HepG2 (cell line): ENCODE measurements at regions not wholly inside any gene's neighbourhood (a gene's known extent, or its start where the extent isn't known, plus 50 kb on each side); places are given as distances from the start of the nearest gene placed in this dataset.

ENCODE experiments used
- ATAC-seq: fragments of 200-7000 bp; cut with Tn5 transposase; 3 replicates; pipeline ENCODE4 v1.9.1; 2020; ENCODE audit warnings: mild to moderate bottlenecking, moderate library complexity
- BruUV-seq: library from RNA; stranded (reverse); fragments of 400-500 nt; replicated peaks from 2 replicates; lab custom pipeline; 2021; lab: Mats Ljungman, UMichigan
- CTCF ChIA-PET: fragments of 300-600 bp; formaldehyde crosslinking; extraction: SDS; loops from one replicate; lab custom pipeline; 2021; ENCODE audit warnings: low total read pairs, inconsistent platforms, low intra/inter-chr PET ratio; lab: Yijun Ruan, JAX
- POLR2A ChIA-PET: fragments of 350-600 bp; sonication (Branson Sonifier 250); formaldehyde crosslinking; loops from one replicate; lab custom pipeline; 2020; ENCODE audit warnings: antibody characterized with exemption, inconsistent platforms; lab: Yijun Ruan, JAX
- DNase-seq: peaks from one replicate; pipeline ENCODE4 v3.0.0-alpha.2; 2015; ENCODE audit warnings: low spot score
- FAIRE-seq: peaks from 3 replicates; lab custom pipeline; 2011; peaks lifted over from hg19 to GRCh38; lab: Jason Lieb, UNC
- H2AFZ ChIP-seq: one replicate; pipeline ENCODE4 v1.6.1; 2011; ENCODE audit warnings: low read length, inconsistent platforms
- H3K27ac ChIP-seq: fragments of 300-600 bp; 3 replicates; pipeline ENCODE4 v1.8.0; 2011; ENCODE audit warnings: mixed run types, mild to moderate bottlenecking, mixed read lengths, low read length, inconsistent platforms; ENCODE audit not compliant: insufficient read depth; ENCODE audit errors: extremely low read length
- H3K27me3 ChIP-seq, 2 experiments: fragments of 200-600 bp in 1 of 2; 2 replicates in 1 of 2; 3 replicates in 1 of 2; pipeline versions ENCODE4 v1.6.0 to v1.8.0; 2011; ENCODE audit warnings: low read length in 2 of 2, mild to moderate bottlenecking in 2 of 2, moderate library complexity in 2 of 2, inconsistent platforms in 1 of 2; ENCODE audit not compliant: insufficient read depth in 2 of 2, control insufficient read depth in 1 of 2
- H3K36me3 ChIP-seq, 2 experiments: fragments of 200-600 bp in 1 of 2; replicated peaks in 1 of 2; 2 replicates in 1 of 2; 3 replicates in 1 of 2; pipeline versions ENCODE4 v1.5.1 to v1.8.0; 2011; ENCODE audit warnings: low read length in 2 of 2, inconsistent platforms in 1 of 2; ENCODE audit not compliant: insufficient read depth in 2 of 2, control insufficient read depth in 1 of 2
- H3K4me1 ChIP-seq: 2 replicates; pipeline ENCODE4 v1.5.1; 2012; ENCODE audit warnings: low read length, inconsistent platforms; ENCODE audit not compliant: insufficient read depth
- H3K4me2 ChIP-seq: 2 replicates; pipeline ENCODE4 v1.6.0; 2011; ENCODE audit warnings: low read depth, low read length, inconsistent platforms
- H3K4me3 ChIP-seq, 3 experiments: fragments of 200-600 bp in 1 of 3; sonication (generic), shearing (Covaris generic) in 1 of 3; replicated peaks in 1 of 3; 2 replicates each; pipeline ENCODE4 v1.5.1; 2011 to 2016; ENCODE audit warnings: low read length in 3 of 3, inconsistent platforms in 2 of 3, low read depth in 2 of 3, mild to moderate bottlenecking in 2 of 3, control low read depth in 1 of 3, mixed read lengths in 1 of 3; ENCODE audit not compliant: insufficient read depth in 1 of 3
- H3K79me2 ChIP-seq: one replicate; pipeline ENCODE4 v1.6.1; 2011; ENCODE audit warnings: low read length, inconsistent platforms; ENCODE audit not compliant: insufficient read depth
- H3K9ac ChIP-seq: 2 replicates; pipeline ENCODE4 v1.6.0; 2011; ENCODE audit warnings: mild to moderate bottlenecking, low read depth, low read length, inconsistent platforms; ENCODE audit not compliant: insufficient read depth
- H3K9me3 ChIP-seq: 2 replicates; pipeline ENCODE4 v1.5.1; 2012; ENCODE audit warnings: mild to moderate bottlenecking, low read length
- H4K20me1 ChIP-seq: 2 replicates; pipeline ENCODE4 v1.6.0; 2011; ENCODE audit warnings: inconsistent platforms, mild to moderate bottlenecking, low read length, moderate library complexity; ENCODE audit not compliant: insufficient read depth
- CSRNP1 ChIP-seq: sonication (generic); formaldehyde crosslinking; IDR thresholded peaks from 2 replicates; pipeline ENCODE4 v1.8.1; 2023; ENCODE audit warnings: mild to moderate bottlenecking, missing genetic modification reagents
- FOXK1 ChIP-seq: sonication (generic); formaldehyde crosslinking; IDR thresholded peaks from 2 replicates; pipeline ENCODE4 v1.4.0; 2020; ENCODE audit warnings: low read depth, missing genetic modification reagents, borderline replicate concordance
- KMT2B ChIP-seq: IDR thresholded peaks from 2 replicates; pipeline ENCODE4 v1.6.1; 2016; ENCODE audit warnings: missing genetic modification reagents, missing compliant biosample characterization
- MBNL3 ChIP-seq: fragments of 250-450 bp; sonication (Bioruptor Pico); conservative IDR thresholded peaks from 2 replicates; pipeline ENCODE4 v1.8.0; 2022; ENCODE audit warnings: mild to moderate bottlenecking, inconsistent platforms
- MYPOP ChIP-seq: sonication (generic); formaldehyde crosslinking; IDR thresholded peaks from 2 replicates; pipeline ENCODE4 v1.8.1; 2023; ENCODE audit warnings: mild to moderate bottlenecking, moderate library complexity, missing genetic modification reagents
- NCOR1 ChIP-seq: fragments of 200-600 bp; sonication (generic); IDR thresholded peaks from 2 replicates; pipeline ENCODE4 v1.7.0; 2017; ENCODE audit warnings: antibody characterized with exemption, low read length, borderline replicate concordance
- NFE2L1 ChIP-seq: sonication (generic); formaldehyde crosslinking; IDR thresholded peaks from 2 replicates; pipeline ENCODE4 v1.4.0; 2020; ENCODE audit warnings: missing genetic modification reagents, mild to moderate bottlenecking, borderline replicate concordance
- POLR2G ChIP-seq: fragments of 200-400 bp; formaldehyde crosslinking; IDR thresholded peaks from 2 replicates; pipeline ENCODE4 v1.6.1; 2018; ENCODE audit warnings: mild to moderate bottlenecking, low read depth, low read length, moderate library complexity
- TBX3 ChIP-seq: fragments of 450-650 bp; IDR thresholded peaks from 2 replicates; pipeline ENCODE4 v1.6.1; 2017; ENCODE audit warnings: antibody characterized with exemption, mild to moderate bottlenecking, inconsistent platforms, borderline replicate concordance
- ZNF484 ChIP-seq: sonication (generic); formaldehyde crosslinking; IDR thresholded peaks from 2 replicates; pipeline ENCODE4 v1.5.1; 2020; ENCODE audit warnings: mild to moderate bottlenecking, low read depth, missing genetic modification reagents, borderline replicate concordance
- ZNF557 ChIP-seq: sonication (generic); formaldehyde crosslinking; IDR thresholded peaks from 2 replicates; pipeline ENCODE4 v1.4.0; 2020; ENCODE audit warnings: missing genetic modification reagents
- ZNF878 ChIP-seq: sonication (generic); formaldehyde crosslinking; IDR thresholded peaks from 2 replicates; pipeline ENCODE4 v1.8.1; 2023; ENCODE audit warnings: mild to moderate bottlenecking, missing genetic modification reagents, moderate library complexity
- WGBS: methylation state at CpG from one replicate; pipeline ENCODE4 v1.1.6; 2017; ENCODE audit warnings: low lambda C conversion rate; 5-methylcytosine and 5-hydroxymethylcytosine counted together
- in situ Hi-C: cut with HindIII; loops from 2 replicates; pipeline ENCODE4 v1.10.0; 2017; ENCODE audit warnings: low pct_unique_long_range_greater_than_20kb; ENCODE audit not compliant: extremely low pct_ligation_motif_present
- intact Hi-C: fragments of 100-400 bp; cut with micrococcal nuclease; formaldehyde crosslinking; loops from one replicate; pipeline ENCODE4 v1.10.0; 2022; ENCODE audit not compliant: unreplicated experiment

GRCh38 chr9:19650312-19650711 is 138.5 kb downstream of the SLC24A2 start:
- no TSS peak for BruUV-seq
- Histone ChIP-seq H2AFZ (no peak overlapping the region), H3K79me2 (no peaks in the 10 kb centered on the region), H3K27me3 (no peaks in the 10 kb centered on the region), H3K4me1 (peaks cover 8% of the 10 kb centered on the region; the same call in 1 of the 2 replicates), H3K36me3 (no peaks in the 10 kb centered on the region), H3K9ac (no peak overlapping the region), H3K4me3 (no peak overlapping the region), H4K20me1 (no peaks in the 10 kb centered on the region), H3K27ac (no peak overlapping the region), H3K4me2 (no peak overlapping the region), H3K9me3 (no peaks in the 10 kb centered on the region)
- intact Hi-C loops (no loop called here), in situ Hi-C loops (no loop called here)
- 21% methylated on average over 2 of the region's 2 CpGs for WGBS
- POLR2A ChIA-PET: no interaction called here
- DNase-seq (no peak), FAIRE-seq (no peak), ATAC-seq (no peak)
- CTCF ChIA-PET: no interaction called here
- no peak for TF ChIP-seq MYPOP
- TF ChIP-seq CSRNP1 (CRISPR knock-in tag): no peak
- TF ChIP-seq KMT2B (CRISPR knock-in tag): no peak
- no peak for TF ChIP-seq ZNF878
- TF ChIP-seq POLR2G: no peak
- no peak for TF ChIP-seq MBNL3 (CRISPR knock-in tag)
- TF ChIP-seq NCOR1: no peak
- no peak for TF ChIP-seq ZNF484 (CRISPR knock-in tag)
- no peak for TF ChIP-seq TBX3
- TF ChIP-seq ZNF557 (CRISPR knock-in tag): no peak
- no peak for TF ChIP-seq FOXK1 (CRISPR knock-in tag)
- no peak for TF ChIP-seq NFE2L1
- TF ChIP-seq, all 625 proteins: peak for 0
